ENCODE measurements at regions not wholly inside any gene's neighbourhood (a gene's known extent, or its start where the extent isn't known, plus 50 kb on each side); places are given as distances from the start of the nearest gene placed in this dataset.

DNA sequence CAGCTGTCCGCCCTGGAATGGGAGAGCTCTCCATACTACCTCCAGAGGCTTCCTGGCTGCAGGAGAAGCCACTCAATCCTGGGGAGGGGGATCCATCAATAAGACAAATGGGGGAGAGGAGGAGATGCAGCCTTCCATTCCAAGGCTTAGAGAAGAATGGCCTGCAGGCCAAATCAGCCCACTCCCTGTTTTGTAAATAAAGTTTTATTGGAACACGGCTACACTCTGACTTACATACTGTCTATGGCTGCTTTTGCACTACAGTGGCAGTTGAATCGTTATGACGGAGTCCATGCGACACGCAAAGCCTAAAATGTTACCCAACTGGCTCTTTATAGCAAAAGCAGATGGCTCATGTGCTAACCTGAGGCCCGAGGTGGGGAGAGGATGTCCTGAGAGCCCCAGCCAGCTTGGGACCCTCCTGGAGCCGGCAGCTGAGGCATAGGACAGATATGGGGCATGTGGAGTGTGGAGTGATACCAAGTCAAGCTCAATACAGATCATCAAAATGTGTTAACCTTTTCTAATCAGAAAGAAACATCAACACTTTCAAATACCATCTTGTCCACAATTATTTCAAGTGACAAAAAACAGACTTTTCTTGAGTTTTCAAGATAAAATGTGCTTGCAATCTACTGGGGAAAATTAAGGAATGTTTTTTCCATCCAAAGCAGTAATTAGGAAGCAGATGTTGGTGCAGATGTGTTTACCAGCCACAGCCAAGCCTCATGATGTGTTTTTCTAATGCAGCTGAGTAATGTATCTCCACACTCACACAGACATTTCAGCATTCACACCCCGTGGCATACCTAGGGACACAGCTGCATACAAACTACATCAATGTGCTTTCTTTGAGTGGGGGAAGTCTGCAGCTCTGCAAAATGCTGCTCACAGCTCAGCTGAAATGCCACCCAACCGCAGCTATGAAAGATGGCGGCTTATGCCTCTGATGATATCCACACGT, 181.6 kb downstream of the SHANK2 start:
- TF ChIP-seq, protein P1, sequence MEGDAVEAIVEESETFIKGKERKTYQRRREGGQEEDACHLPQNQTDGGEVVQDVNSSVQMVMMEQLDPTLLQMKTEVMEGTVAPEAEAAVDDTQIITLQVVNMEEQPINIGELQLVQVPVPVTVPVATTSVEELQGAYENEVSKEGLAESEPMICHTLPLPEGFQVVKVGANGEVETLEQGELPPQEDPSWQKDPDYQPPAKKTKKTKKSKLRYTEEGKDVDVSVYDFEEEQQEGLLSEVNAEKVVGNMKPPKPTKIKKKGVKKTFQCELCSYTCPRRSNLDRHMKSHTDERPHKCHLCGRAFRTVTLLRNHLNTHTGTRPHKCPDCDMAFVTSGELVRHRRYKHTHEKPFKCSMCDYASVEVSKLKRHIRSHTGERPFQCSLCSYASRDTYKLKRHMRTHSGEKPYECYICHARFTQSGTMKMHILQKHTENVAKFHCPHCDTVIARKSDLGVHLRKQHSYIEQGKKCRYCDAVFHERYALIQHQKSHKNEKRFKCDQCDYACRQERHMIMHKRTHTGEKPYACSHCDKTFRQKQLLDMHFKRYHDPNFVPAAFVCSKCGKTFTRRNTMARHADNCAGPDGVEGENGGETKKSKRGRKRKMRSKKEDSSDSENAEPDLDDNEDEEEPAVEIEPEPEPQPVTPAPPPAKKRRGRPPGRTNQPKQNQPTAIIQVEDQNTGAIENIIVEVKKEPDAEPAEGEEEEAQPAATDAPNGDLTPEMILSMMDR (IDR thresholded peaks at IDR 0.05; ENCODE audit: low read depth, low read length), result no peak
- TF ChIP-seq EZH2phosphoT487 (IDR thresholded peaks at IDR 0.05; ENCODE audit: low read depth), result no peak

Data from OCI-LY3 (cell line).